ENCODE measurements at regions not wholly inside any gene's neighbourhood (a gene's known extent, or its start where the extent isn't known, plus 50 kb on each side); places are given as distances from the start of the nearest gene placed in this dataset.

- no peak for TF ChIP-seq CTCF (IDR thresholded peaks at IDR 0.05; ENCODE audit: poor library complexity, severe bottlenecking)
These were observed 57.9 kb upstream of the NPAP1 start (continued) for GRCh38 chr15:24617646-24618045.

DNA sequence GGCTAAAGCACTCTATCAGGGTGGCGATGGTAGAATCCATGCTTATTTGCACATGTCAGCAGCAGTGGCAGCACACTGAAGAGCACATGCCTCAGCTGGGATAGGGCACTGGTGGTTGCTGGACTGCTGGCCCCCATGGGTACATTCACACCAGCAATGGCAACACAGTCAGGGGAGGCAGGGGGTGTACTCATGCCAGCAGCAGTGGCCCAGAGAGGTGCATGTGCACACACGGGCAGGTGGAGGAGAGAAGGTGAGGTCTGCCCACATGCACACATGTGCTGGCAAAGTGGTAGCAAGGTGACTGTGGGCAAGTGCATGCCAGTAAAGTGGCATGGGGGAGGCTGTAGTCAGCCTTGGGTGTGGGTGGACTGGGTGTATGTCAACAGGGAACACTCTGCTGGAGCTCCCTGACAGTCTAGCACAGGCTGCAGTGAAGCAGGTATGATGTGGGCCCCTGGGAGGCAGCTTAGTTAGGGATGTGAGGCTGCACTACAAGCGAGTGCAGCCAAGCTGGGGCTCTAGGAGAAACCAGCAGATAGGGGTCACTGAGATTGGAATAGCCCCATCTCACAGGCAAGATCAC, 53.9 kb upstream of the NPAP1 start:
- Histone ChIP-seq H3K9me2 (ENCODE audit: insufficient read depth, low read length) (no peaks in the 10 kb centered on the region), H3K79me2 (replicated peaks; ENCODE audit: insufficient read depth, low read length) (no peaks in the 10 kb centered on the region), H4K20me1 (ENCODE audit: insufficient read depth) (no peaks in the 10 kb centered on the region), H3K27me3 (ENCODE audit: insufficient read depth, low read depth, low read length) (no peaks in the 10 kb centered on the region), H3K9me3 (ENCODE audit: low read length) (peaks cover 4% of the 10 kb centered on the region), H2AFZ (ENCODE audit: low read depth, low read length) (no peak overlapping the region), H3K9ac (ENCODE audit: low read length) (no peak overlapping the region), H3K27ac (ENCODE audit: low read length) (no peak overlapping the region), H3F3A (ENCODE audit: insufficient read depth, low read length, poor library complexity, severe bottlenecking) (no peaks in the 10 kb centered on the region), H3K4me3 (ENCODE audit: low read length) (no peak overlapping the region), H3K4me2 (ENCODE audit: low read length) (no peak overlapping the region), H3K36me3 (ENCODE audit: insufficient read depth, low read length) (no peaks in the 10 kb centered on the region)
- no peak for TF ChIP-seq TAF1 (IDR thresholded peaks at IDR 0.05; ENCODE audit: low read depth)
- no peak for TF ChIP-seq POLR2AphosphoS5 (IDR thresholded peaks at IDR 0.05)
- no peak for TF ChIP-seq EZH2 (IDR thresholded peaks at IDR 0.05; ENCODE audit: borderline replicate concordance, insufficient read depth, low read length, poor library complexity, severe bottlenecking)
- no peak for TF ChIP-seq CTCF (IDR thresholded peaks at IDR 0.05; ENCODE audit: poor library complexity, severe bottlenecking)
- TF ChIP-seq, protein P1, sequence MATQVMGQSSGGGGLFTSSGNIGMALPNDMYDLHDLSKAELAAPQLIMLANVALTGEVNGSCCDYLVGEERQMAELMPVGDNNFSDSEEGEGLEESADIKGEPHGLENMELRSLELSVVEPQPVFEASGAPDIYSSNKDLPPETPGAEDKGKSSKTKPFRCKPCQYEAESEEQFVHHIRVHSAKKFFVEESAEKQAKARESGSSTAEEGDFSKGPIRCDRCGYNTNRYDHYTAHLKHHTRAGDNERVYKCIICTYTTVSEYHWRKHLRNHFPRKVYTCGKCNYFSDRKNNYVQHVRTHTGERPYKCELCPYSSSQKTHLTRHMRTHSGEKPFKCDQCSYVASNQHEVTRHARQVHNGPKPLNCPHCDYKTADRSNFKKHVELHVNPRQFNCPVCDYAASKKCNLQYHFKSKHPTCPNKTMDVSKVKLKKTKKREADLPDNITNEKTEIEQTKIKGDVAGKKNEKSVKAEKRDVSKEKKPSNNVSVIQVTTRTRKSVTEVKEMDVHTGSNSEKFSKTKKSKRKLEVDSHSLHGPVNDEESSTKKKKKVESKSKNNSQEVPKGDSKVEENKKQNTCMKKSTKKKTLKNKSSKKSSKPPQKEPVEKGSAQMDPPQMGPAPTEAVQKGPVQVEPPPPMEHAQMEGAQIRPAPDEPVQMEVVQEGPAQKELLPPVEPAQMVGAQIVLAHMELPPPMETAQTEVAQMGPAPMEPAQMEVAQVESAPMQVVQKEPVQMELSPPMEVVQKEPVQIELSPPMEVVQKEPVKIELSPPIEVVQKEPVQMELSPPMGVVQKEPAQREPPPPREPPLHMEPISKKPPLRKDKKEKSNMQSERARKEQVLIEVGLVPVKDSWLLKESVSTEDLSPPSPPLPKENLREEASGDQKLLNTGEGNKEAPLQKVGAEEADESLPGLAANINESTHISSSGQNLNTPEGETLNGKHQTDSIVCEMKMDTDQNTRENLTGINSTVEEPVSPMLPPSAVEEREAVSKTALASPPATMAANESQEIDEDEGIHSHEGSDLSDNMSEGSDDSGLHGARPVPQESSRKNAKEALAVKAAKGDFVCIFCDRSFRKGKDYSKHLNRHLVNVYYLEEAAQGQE (IDR thresholded peaks at IDR 0.05; ENCODE audit: borderline replicate concordance): no peak
- TF ChIP-seq SMC3 (conservative IDR thresholded peaks at IDR 0.05; ENCODE audit: poor library complexity): no peak

Small RNA genes in the stretch of these regions (small RNA-seq; reads per million reads assigned to genes)
- gene RNU6-741P: 0 reads per million in 3 experiments

Measured in neural cell (in vitro differentiated cells).